Stimulated activated CD8-positive, alpha-beta memory T cell treated with anti-CD3 and anti-CD28 coated beads, Interleukin-7, amount 100 ng/mL, for 4 hours (primary cell): ENCODE measurements at regions not wholly inside any gene's neighbourhood (a gene's known extent, or its start where the extent isn't known, plus 50 kb on each side); places are given as distances from the start of the nearest gene placed in this dataset.
"Not testable (repeated sequence)": the region's sequence is repeated elsewhere in the genome, so short reads cannot be mapped to it uniquely, and the experiment has no call there.

Experiments used
- DNase-seq, 2 donors: peaks; one replicate each; pipeline ENCODE4 v3.0.0-alpha.2; 2020; ENCODE audit warnings: low read depth in 2 of 2

GRCh38 chr1:198809247-198809646, 170.4 kb downstream of the PTPRC start:
- DNase-seq = no peak

DNA sequence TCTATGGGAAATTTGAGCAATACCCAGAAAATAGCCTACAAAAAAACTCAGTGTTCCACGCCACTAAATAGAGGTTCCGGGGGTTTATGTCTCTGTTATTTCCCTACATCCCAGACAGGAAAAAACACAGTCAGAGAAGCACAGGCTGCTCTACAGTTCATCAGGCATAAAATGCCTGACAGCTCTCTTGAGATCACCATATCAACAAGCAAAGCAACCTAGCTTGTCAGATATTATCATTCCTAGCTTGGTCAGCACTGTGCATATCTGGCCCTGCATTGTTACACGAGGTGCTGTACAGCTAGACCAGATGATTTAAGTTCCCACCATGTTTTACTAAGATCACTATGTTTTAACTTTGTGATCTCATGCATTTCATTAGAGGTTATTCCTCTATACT, 172.6 kb downstream of the PTPRC start:
- no peak for DNase-seq

DNA sequence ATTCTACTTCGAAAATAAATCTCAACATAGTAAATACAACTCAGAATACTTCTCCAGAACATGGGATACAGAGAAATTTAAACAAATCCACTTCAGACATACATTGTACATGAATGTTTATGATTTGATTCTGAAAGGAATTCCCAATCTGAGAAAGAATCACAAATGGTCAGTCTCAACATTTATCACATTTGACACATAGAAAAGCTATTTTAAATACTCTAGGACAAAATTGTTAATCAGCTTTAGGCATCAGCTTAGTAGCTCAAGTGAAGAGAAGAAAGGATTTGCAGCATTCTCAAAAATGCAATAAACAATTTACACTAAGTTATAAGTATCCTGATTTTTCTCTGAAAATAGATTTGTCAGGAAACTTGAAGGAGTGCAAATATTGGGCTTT, 184.8 kb downstream of the PTPRC start:
- no peak for DNase-seq

GRCh38 chr1:198825254-198825653, 186.4 kb downstream of the PTPRC start:
- no peak for DNase-seq

DNA sequence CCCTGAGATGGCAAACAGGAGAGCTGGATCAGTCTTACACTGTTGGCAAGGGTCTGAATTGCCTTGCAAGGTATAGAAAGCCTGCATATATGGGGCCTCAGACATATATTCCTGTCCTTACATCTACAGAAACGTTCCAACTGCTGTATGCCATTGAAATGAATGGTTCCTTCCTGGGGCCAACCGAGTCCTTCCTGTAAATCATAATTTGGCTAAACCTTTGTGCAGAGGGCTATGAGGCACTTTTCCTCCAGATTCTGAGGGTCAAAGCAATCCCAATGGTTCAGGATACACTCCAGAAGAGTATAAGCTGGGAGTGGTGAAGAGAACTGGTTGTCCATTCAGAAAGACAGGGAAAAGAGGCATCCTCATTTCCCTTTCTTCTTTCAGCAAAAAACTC, 190.5 kb downstream of the PTPRC start:
- DNase-seq = no peak

- no peak for DNase-seq
Measured at GRCh38 chr1:198829944-198830343, 191.1 kb downstream of the PTPRC start.

- no peak for DNase-seq
Measured at GRCh38 chr1:198830412-198830811, 191.6 kb downstream of the PTPRC start.

DNA sequence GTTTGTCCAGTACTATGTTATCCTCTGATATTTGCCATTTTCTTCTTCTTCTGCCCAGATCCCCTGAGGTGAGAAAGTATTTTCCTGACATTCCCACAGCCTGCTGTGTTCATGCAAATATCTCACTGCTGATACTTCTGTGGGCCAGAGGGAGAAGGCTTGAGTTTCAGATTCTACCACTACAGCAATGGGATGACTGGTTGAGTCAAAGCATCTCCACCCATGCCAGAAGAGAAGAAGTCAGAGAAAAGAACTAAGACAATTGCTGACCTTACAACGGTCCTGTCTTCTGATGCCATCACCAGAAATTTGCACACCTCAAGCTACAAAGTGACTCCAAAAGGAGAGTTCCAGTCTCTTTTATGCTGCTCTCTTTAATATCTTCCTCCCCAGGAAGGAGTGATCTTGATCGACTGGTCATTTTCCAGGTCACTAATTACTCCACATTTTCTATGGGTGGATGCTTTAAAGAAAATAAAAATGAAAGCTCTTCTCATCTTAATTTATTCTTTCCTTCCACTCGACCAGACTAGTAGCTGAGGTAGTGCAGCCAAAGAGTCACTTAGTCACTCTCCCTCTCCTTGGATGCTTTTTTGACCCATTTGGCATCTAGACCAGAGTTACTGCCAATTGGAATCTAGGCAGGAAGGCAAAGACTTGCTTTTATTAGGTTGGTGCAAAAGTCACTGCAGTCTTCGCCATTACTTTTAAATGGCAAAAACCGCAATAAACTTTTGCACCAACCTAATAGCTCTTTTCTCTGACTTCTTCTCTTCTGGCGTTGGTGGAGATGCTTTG, 195.1 kb downstream of the PTPRC start:
- no peak for DNase-seq

DNA sequence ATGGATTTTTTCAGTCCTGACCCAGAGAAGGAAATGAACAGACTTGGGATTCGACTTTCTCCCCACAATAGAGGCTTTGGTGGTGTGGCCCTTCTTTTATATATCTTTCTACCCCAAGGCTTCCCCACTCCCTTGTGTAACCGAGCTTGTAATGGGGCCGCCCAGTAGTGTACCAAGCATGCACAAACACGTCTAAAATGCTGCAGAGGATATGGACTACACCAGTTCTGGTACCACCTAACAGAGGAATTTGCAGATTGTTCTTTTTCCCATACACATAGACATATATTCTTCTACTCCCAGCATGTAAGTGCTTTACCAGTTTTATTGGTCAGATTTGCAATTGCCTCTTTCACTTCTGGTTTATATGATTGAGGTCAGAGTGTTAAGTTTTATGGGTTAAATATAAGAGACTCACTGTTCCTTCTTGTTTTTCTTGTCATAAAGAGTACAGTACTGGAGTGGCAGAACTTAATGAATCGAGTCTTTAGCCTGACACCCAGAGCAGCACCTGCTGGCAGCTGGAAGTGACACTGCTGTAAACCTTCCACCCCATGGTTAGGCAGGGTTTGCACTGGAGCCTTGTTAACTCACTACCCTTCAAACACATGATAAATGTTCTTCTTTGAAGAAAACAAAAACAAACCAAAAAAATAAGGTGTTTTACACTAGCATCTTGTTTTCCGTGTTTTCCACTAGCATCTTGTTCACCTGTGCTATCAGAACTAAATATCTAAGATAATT, 198.6 kb downstream of the PTPRC start:
- DNase-seq = no peak

DNA sequence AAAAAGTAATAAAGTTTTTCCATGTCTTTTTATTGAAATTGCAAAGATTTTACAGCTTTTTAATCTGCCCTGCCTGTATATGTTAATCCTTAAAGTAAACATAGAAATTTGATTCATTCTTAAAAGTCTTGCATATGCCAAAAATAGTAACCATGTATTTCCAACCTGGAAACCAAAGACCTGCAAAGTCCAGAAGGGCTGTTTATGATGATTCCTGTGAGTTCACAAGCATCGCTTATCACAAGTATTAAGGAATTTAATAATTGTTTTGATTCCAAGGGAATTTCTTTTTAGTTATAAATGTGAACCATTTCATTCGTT, 199.1 kb downstream of the PTPRC start:
- no peak for DNase-seq

DNA sequence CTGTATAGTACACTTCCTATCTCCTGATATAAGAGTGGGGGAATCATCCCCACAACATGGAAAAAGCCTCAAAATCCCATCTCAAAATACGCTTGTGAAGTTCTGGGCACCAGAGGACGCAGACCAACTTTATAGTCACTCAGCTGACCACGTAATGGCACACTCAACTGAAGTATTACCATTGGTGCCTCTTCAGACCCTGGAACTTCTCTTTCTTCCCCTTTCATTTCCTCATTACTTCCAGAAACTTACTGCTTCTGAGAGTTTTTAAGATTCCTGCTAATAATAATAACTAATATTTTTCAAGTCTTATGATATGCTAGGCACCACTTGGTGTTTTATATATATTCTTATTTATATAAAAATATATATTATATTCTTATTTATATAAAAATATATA, 202.6 kb downstream of the PTPRC start:
- no peak for DNase-seq

- no peak for DNase-seq
Measured at GRCh38 chr1:198842686-198843085, 203.8 kb downstream of the PTPRC start.

DNA sequence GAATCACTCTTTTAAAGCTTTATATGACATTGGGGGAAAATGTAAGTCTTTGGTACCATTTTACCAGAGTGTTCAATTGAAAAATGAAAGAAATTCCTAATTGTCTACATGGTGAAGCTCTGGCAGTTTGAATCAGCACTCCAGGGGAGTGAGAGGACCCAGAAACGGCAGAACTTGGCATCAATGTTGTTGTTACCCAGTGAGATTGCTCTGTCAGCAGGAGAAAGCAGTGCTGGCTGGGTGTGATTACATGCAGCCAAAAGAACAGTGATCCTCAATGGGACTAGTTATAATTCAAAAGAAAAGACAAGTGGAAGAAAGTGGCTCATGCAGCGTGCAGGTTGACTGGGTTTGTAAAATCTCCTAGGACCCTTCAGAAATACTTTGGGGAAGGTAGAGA, 206.4 kb downstream of the PTPRC start:
- no peak for DNase-seq

DNA sequence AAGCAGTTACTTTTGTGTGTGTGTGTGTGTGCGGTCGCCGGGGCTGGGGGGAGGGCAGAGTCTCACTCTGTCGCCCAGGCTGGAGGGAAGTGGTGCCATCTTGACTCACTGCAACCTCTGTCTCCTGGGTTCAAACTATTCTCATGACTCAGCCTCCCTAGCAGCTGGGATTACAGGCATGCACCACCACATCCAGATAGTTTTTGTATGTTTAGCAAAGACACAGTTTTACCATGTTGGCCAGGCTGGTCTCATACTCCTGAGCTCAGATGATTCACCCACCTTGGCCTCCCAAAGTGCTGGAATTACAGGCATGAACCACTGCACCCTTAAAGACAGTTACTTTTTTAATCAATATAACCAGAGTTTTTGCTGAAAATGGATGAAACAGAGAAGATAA, 207.0 kb downstream of the PTPRC start:
- no peak for DNase-seq

GRCh38 chr1:198846556-198846955, 207.7 kb downstream of the PTPRC start:
- DNase-seq = no peak

DNA sequence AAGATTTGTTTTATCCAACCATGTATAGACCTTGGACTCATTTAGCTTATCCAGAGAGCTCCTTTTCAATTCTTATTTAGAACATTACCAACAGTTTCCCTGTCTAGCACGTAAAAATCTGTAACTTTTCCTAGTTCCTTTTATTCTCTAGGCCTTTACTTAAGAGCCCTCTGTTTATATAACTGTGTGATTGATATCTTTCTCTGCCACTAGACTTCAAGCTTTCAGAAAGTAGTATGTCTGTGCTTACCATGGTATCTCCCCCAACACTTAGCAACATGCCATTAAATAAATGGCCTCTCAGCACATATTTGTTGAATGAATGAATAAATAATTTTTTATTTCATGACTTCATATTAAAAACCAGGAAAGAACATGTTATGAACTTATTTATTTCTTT, 209.4 kb downstream of the PTPRC start:
- DNase-seq = no peak

- no peak for DNase-seq
Measured at GRCh38 chr1:198848649-198849048, 209.8 kb downstream of the PTPRC start.

- no peak for DNase-seq
Measured at GRCh38 chr1:198849093-198849492, 210.3 kb downstream of the PTPRC start.

GRCh38 chr1:198850196-198850595, 211.4 kb downstream of the PTPRC start:
- no peak for DNase-seq

DNA sequence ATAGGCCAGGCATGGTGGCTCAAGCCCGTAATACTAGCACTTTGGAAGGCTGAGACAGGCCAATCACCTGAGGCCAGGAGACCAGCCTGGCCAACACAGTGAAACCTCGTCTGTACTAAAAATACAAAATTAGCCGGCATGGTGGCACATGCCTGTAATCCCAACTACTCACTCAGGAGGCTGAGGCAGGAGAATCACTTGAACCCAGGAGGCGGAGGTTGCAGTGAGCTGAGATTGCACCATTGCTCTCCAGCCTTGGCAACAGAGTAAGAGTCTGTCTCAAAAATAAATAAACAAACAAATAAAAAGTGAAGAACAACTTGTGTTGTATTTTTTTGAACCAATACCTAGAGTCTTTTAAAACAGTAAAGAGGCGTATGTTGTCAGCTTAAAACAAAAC, 212.1 kb downstream of the PTPRC start:
- DNase-seq = not testable (repeated sequence)

DNA sequence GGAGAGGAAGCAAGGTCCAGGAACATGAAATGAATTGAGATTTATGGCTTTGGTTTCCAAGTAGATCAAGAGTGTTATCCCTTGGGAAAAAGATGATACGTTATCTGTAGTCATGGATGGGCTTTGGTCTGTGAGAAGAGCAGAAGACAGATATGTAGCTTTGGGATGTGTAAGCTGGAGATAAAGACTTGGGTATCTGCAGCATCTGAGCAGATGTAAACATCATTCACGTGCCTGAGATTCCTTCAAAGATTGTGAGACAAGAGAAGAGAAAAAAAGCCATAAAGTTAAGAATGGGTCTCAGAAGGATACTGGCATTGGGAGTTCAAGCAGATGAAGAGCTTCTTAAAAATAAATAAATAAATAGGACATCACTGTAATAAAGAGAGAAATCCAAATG, 217.8 kb downstream of the PTPRC start:
- no peak for DNase-seq

DNA sequence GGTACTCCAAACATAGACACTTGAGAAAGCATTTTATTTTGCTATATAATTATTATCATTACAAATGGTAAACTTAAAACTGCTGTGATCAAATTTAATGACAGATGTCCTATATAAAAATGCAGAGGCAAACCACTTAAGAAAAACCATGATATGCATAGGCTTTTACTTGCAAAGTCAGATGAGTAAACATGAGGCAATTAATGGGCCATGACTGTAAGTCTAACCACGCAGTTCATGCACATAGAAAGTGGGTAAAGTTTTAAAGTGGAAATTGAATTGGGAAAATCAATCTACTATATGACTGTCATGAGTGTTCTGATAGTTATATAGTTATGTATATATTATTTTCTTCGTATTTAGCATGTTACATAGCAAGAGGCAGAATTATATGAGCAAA, 219.2 kb downstream of the PTPRC start:
- no peak for DNase-seq

DNA sequence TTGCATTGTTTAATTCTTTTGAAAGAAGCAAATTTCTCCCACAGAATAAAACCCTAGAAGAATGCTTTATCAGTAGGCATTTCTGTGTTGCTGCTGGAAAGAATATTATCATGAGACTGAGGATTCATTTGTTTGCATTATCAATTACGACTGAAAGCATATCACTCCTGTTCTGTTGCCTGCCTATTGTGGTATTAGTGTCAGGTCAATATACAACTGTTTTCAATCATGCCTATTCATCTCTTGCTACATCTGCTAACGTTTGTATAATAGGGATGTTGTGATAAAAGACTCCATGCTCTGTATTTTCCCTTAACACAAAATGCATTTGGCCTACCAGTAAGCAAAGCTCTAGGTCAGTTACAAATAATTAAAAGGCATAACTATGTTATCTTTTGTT, 221.5 kb downstream of the PTPRC start:
- no peak for DNase-seq

GRCh38 chr1:198861636-198862035, 222.8 kb downstream of the PTPRC start:
- no peak for DNase-seq
